ENCODE measurements at regions not wholly inside any gene's neighbourhood (a gene's known extent, or its start where the extent isn't known, plus 50 kb on each side); places are given as distances from the start of the nearest gene placed in this dataset.

GRCh38 chr12:127358888-127359287, 908.1 kb upstream of the TMEM132C start:
- no peak for DNase-seq

- DNase-seq: no peak
Observed at GRCh38 chr12:127360580-127360979, 906.4 kb upstream of the TMEM132C start.

- DNase-seq: no peak
Observed at GRCh38 chr12:127362121-127362520, 904.8 kb upstream of the TMEM132C start.

- DNase-seq: no peak
Observed at GRCh38 chr12:127363392-127363791, 903.6 kb upstream of the TMEM132C start.

GRCh38 chr12:127373559-127373958, 893.4 kb upstream of the TMEM132C start:
- DNase-seq: no peak

- DNase-seq: no peak
Observed at GRCh38 chr12:127374447-127374846, 892.5 kb upstream of the TMEM132C start.

GRCh38 chr12:127381043-127381668, 885.8 kb upstream of the TMEM132C start:
- no peak for DNase-seq

GRCh38 chr12:127381681-127382080, 885.3 kb upstream of the TMEM132C start:
- DNase-seq: no peak

GRCh38 chr12:127383281-127383680, 883.7 kb upstream of the TMEM132C start:
- DNase-seq: no peak

- DNase-seq: no peak
Observed at GRCh38 chr12:127386723-127387122, 880.2 kb upstream of the TMEM132C start.

- no peak for DNase-seq
Observed at GRCh38 chr12:127388985-127389384, 878.0 kb upstream of the TMEM132C start.

- no peak for DNase-seq
Observed at GRCh38 chr12:127389923-127390322, 877.0 kb upstream of the TMEM132C start.

- DNase-seq: peak in 1 of 2 experiments; percentile 6
Observed at GRCh38 chr12:127393465-127393864, 873.5 kb upstream of the TMEM132C start.

GRCh38 chr12:127393896-127394295, 873.1 kb upstream of the TMEM132C start:
- no peak for DNase-seq

- DNase-seq: no peak
Observed at GRCh38 chr12:127396734-127397133, 870.2 kb upstream of the TMEM132C start.

- no peak for DNase-seq
Observed at GRCh38 chr12:127398016-127398710, 868.8 kb upstream of the TMEM132C start.

- no peak for DNase-seq
Observed at GRCh38 chr12:127399451-127399850, 867.5 kb upstream of the TMEM132C start.

- DNase-seq: no peak
Observed at GRCh38 chr12:127400221-127400620, 866.7 kb upstream of the TMEM132C start.

GRCh38 chr12:127401005-127401404, 866.0 kb upstream of the TMEM132C start:
- DNase-seq: no peak

GRCh38 chr12:127401536-127401935, 865.4 kb upstream of the TMEM132C start:
- DNase-seq: no peak

- no peak for DNase-seq
Observed at GRCh38 chr12:127411166-127411915, 855.6 kb upstream of the TMEM132C start.

GRCh38 chr12:127411981-127412380, 855.0 kb upstream of the TMEM132C start:
- DNase-seq: no peak

GRCh38 chr12:127412866-127413265, 854.1 kb upstream of the TMEM132C start:
- no peak for DNase-seq

- no peak for DNase-seq
Observed at GRCh38 chr12:127414186-127414585, 852.8 kb upstream of the TMEM132C start.
